Caki2 (cell line): ENCODE measurements at regions not wholly inside any gene's neighbourhood (a gene's known extent, or its start where the extent isn't known, plus 50 kb on each side); places are given as distances from the start of the nearest gene placed in this dataset.
A peak's percentile ranks its signal among the peaks of the same experiment; 100 is the strongest.

Experiments used
- DNase-seq: peaks from one replicate; pipeline ENCODE4 v3.0.0-alpha.2; 2015; ENCODE audit warnings: low read depth
- in situ Hi-C: cut with HindIII; loops from 2 replicates; pipeline ENCODE4 v1.10.0; 2016; ENCODE audit warnings: low sequenced_read_pairs, low pct_unique_long_range_greater_than_20kb, mixed read lengths

DNA sequence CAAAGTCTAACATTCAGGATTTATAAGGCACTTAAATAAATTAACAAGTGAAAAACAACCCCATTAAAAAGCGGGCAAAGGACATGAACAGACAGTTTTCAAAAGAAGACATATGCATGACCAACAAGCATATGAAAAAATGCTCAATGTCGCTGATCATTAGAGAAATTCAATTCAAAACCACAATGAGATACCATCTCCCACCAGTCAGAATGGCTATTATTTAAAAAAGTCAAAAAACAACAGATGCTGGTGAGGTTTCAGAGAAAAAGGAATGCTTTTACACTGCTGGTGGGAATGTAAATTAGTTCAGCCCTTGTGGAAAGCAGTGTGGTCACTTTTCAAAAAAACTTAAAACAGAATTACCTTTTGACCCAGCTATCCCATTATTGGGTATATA, 60.7 kb upstream of the BDKRB2 start:
- no peak for DNase-seq
- in situ Hi-C loops, result no loop called here

DNA sequence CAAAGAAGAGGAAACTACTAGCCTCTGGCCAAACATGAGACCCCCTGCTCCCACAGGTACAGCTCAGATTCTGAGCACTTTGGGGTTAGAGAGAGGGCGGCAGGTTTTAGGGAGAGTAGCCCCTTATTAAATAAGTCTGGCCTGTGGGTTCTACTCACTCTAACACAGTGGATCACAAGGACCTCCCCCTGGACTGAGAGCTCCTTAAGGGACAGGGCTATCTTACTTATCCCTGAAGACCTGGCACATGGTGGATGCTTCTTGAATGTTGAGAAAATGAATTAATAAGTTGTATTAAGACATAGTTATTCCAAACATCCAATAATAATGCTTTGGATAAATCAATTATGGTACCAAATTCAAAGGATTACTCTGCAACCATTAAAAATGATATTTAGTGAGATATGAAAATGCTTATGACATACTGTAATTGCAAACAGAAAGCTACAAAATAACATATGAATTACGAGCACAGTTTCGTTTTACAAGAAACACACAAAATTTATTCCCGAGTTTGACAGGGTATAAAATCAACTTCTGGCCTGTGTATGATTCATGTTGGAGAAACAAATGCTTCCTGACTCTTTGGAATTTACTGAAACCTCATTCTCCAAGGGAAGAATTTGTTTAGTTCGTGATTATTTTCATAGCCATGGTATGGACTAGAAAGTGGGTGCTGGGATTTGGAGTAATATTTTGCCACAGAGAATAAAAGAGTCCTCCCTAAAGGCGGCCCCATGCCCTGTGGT, 59.3 kb upstream of the BDKRB2 start:
- in situ Hi-C loops, result no loop called here
- DNase-seq, result no peak

DNA sequence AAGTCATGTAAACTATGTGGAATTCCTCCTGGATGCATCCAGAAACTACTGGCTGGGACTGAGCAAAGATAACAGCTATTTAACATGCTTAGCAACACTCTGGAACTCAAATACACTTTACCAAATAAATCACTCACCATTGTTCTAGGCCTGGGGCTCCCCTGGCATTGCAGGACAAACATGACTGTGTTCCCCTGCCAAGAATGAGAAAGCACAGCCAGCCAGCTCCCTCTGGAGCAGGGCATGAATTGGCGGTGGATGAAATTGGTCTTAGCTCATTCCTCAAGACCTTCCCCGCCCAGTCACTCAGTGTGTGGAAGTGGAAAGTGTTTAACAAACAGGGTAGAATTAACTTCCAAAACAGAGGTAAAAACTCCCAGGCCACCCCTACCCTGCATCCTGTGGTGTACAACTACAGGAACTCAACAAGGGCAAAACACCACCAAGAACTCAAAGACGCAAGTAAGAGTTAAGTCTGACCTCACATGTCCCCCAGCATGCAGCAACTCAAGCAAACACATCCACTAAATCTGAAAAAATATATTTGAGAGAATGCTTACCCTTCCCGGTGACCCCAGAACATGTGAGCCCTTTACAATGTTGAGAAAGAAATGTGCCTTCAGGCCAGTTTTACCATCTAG, 58.4 kb upstream of the BDKRB2 start:
- DNase-seq, result peak; percentile 15
- in situ Hi-C loops, result no loop called here

DNA sequence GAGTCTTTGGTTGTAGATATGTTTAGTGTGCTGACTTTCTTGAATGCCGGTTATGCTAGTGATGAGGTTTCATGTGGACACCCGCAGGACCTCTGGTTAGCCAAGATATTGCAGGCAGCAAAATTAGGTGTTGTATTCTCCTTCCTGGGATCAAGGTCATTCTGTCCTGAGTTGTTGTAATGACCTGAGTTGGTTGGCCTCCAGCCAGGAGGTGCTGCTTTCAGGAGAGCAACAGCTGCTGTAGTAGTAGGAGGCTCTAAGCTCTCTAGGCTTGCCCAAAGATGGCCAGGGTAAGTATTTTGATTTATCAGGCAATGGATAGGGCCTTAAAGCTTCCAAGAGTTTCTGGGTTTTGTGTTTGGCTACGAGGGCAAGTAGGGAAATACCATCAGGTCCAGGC, 56.0 kb upstream of the BDKRB2 start:
- in situ Hi-C loops, result no loop called here

DNA sequence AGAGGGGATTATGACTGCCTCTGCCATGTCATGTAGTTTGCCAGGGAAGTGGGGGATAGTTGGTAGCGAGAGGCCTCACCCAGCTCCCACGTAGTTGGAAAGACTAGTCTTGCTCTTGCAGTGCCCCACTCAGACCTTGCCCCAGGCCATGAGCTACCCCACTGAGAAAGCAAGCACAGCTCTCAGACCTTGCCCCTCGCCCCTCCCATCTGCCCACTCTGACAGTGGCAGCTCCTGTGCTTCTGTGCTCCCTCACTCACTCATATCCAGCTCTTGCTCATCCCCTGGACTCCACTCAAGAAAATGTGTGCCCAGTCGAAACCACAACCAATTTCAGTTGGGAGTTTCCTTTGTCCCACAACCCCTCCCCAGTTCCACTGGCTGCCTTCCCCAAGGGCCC, 55.5 kb upstream of the BDKRB2 start:
- in situ Hi-C loops, result no loop called here
- no peak for DNase-seq

More for the DNA sequence above, 56.0 kb upstream of the BDKRB2 start:
- DNase-seq, result no peak

DNA sequence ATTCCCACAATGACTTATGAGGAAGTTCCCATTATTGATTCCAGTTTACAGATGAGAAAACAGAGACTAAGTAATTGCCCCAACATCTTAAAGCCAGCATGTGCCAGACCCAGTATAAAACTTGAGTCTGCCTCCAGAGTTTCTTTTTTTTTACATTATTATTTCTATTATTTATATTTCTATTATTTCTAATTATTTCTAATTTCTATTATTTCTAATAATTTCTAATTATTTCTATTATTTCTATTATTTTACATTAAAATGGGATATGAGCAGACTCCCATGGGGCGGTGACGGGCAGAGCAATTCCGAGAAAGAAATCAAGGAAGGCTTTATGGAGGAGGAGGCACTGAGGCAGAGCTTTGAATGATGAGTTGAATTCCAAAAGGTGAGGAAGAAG, 54.4 kb upstream of the BDKRB2 start:
- in situ Hi-C loops, result no loop called here

DNA sequence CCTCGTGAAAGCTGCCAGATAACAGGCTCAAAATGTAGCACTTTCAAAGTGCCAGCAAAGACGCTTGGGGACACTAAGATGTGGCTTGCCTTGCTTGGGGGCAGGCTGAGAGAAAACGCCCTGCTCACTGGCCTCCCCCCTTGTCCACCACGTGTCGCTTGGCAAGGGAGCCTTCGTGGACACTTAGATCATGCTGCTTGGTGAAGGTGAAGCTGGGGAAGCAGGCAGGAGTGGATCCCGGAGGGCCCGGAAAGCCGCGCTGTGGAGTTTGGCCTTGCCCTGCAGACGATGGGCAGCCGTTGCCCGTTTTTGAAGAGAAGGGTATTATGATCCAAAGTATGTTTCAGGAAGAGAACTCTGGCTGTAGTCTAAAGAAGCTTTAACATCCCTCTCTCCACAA, 53.4 kb upstream of the BDKRB2 start:
- in situ Hi-C loops, result no loop called here
- DNase-seq, result no peak

More for the DNA sequence above, 54.4 kb upstream of the BDKRB2 start:
- DNase-seq, result no peak

DNA sequence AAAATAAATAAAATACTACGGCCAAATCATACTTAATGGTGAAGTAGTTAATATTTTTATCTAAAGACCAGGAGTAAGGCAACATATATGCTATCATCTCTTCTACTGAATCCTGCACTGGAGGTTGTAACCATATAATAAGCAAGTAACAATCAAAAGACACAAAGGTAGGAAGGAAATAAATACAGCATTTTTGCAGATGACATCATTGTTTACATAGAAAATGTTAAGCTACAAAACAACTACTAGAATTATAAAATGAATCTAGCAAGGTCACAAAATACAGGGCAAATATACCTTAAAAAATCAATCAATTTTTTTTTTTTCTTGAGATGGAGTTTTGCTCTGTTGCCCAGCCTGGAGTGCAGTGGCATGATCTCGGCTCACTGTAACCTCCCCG, 51.6 kb upstream of the BDKRB2 start:
- in situ Hi-C loops, result no loop called here

More for the DNA sequence above, 51.6 kb upstream of the BDKRB2 start:
- DNase-seq, result no peak
